Pons (tissue), 1 donor: ENCODE measurements at regions not wholly inside any gene's neighbourhood (a gene's known extent, or its start where the extent isn't known, plus 50 kb on each side); places are given as distances from the start of the nearest gene placed in this dataset.
"Not testable (repeated sequence)": the region's sequence is repeated elsewhere in the genome, so short reads cannot be mapped to it uniquely, and the experiment has no call there.

Experiments
- DNase-seq: peaks from one replicate; pipeline ENCODE4 v3.0.0-alpha.2; 2016; ENCODE audit warnings: low spot score

GRCh38 chr10:53162856-53163255, 390.3 kb upstream of the MBL2 start:
- DNase-seq = no peak

- no peak for DNase-seq
Observed at GRCh38 chr10:53161231-53161630, 388.6 kb upstream of the MBL2 start.

GRCh38 chr10:53155674-53156073, 383.1 kb upstream of the MBL2 start:
- not testable (repeated sequence) for DNase-seq

- DNase-seq = no peak
Observed at GRCh38 chr10:53153831-53154230, 381.2 kb upstream of the MBL2 start.

- no peak for DNase-seq
Observed at GRCh38 chr10:53140506-53140905, 367.9 kb upstream of the MBL2 start.

GRCh38 chr10:53135897-53136253, 363.3 kb upstream of the MBL2 start:
- DNase-seq = no peak

- DNase-seq = no peak
Observed at GRCh38 chr10:53135213-53135896, 362.8 kb upstream of the MBL2 start.

- no peak for DNase-seq
Observed at GRCh38 chr10:53134050-53134449, 361.5 kb upstream of the MBL2 start.

- no peak for DNase-seq
Observed at GRCh38 chr10:53130337-53130736, 357.8 kb upstream of the MBL2 start.

- no peak for DNase-seq
Observed at GRCh38 chr10:53127686-53128085, 355.1 kb upstream of the MBL2 start.

GRCh38 chr10:53123311-53123710, 350.7 kb upstream of the MBL2 start:
- DNase-seq = no peak

- DNase-seq = peak; percentile 49
Observed at GRCh38 chr10:53122281-53122680, 349.7 kb upstream of the MBL2 start.

- DNase-seq = no peak
Observed at GRCh38 chr10:53115660-53116059, 343.1 kb upstream of the MBL2 start.

- no peak for DNase-seq
Observed at GRCh38 chr10:53111529-53111928, 338.9 kb upstream of the MBL2 start.

- DNase-seq = no peak
Observed at GRCh38 chr10:53109320-53109719, 336.7 kb upstream of the MBL2 start.

GRCh38 chr10:53108317-53108934, 335.8 kb upstream of the MBL2 start:
- DNase-seq = no peak

GRCh38 chr10:53107711-53108110, 335.1 kb upstream of the MBL2 start:
- DNase-seq = no peak

- no peak for DNase-seq
Observed at GRCh38 chr10:53102424-53102823, 329.8 kb upstream of the MBL2 start.

GRCh38 chr10:53093878-53094277, 321.3 kb upstream of the MBL2 start:
- no peak for DNase-seq

GRCh38 chr10:53091574-53091973, 319.0 kb upstream of the MBL2 start:
- DNase-seq = no peak

- no peak for DNase-seq
Observed at GRCh38 chr10:53088961-53089360, 316.4 kb upstream of the MBL2 start.

GRCh38 chr10:53079283-53079682, 306.7 kb upstream of the MBL2 start:
- DNase-seq = no peak

GRCh38 chr10:53076948-53077347, 304.4 kb upstream of the MBL2 start:
- no peak for DNase-seq

GRCh38 chr10:53075469-53075868, 302.9 kb upstream of the MBL2 start:
- no peak for DNase-seq
